T-helper 1 cell treated with Interleukin-12 subunit alpha and Interleukin-12 subunit beta and Interleukin-4 antibody, amounts not matched to agents 30 ng/mL and 1 ng/mL, for 36 hours (primary cell): ENCODE measurements at regions not wholly inside any gene's neighbourhood (a gene's known extent, or its start where the extent isn't known, plus 50 kb on each side); places are given as distances from the start of the nearest gene placed in this dataset.
"Not testable (repeated sequence)": the region's sequence is repeated elsewhere in the genome, so short reads cannot be mapped to it uniquely, and the experiment has no call there.

ENCODE experiments used
- intact Hi-C: fragments of 100-400 bp; cut with micrococcal nuclease; formaldehyde crosslinking; loops from one replicate; pipeline ENCODE4 v1.15.1; 2024

DNA sequence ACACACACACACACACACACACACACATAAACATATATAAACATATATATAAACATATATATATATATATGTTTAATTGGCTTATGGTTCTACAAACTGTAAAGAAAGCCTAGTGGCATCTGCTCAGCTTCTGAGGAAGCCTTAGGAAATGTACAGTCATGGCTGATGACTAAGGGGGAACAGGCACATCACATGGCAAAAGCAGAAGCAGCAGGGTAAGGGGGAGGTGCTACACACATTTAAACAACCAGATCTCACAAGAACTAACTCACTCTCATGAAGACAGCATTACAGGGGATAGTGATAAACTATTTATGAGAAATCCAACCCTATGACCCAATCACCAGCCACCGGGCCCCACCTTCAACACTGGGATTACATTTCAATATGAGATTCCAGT lies 922.9 kb downstream of the SI start:
- intact Hi-C loops = no loop called here

DNA sequence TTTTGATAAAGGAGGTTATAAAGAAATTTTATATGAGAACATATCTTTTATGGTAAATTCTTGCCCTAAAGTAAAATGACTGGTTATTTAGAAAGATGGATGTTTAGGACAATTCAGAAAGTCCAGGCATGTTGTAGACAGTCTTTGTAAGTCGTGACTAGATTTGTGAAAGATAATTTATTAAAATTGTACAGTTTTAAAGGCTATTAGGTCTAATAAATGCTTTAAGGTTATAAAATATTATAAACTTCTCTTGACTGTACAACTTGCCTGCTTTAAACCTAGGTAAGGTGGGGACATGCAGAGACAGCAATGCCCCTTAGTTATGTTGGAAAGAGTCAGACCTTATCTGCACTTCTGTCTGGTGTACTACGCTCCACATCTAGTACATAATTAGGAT lies 933.5 kb downstream of the SI start:
- intact Hi-C loops = no loop called here

GRCh38 chr3:164132878-164133277 lies 945.4 kb downstream of the SI start:
- intact Hi-C loops = no loop called here

DNA sequence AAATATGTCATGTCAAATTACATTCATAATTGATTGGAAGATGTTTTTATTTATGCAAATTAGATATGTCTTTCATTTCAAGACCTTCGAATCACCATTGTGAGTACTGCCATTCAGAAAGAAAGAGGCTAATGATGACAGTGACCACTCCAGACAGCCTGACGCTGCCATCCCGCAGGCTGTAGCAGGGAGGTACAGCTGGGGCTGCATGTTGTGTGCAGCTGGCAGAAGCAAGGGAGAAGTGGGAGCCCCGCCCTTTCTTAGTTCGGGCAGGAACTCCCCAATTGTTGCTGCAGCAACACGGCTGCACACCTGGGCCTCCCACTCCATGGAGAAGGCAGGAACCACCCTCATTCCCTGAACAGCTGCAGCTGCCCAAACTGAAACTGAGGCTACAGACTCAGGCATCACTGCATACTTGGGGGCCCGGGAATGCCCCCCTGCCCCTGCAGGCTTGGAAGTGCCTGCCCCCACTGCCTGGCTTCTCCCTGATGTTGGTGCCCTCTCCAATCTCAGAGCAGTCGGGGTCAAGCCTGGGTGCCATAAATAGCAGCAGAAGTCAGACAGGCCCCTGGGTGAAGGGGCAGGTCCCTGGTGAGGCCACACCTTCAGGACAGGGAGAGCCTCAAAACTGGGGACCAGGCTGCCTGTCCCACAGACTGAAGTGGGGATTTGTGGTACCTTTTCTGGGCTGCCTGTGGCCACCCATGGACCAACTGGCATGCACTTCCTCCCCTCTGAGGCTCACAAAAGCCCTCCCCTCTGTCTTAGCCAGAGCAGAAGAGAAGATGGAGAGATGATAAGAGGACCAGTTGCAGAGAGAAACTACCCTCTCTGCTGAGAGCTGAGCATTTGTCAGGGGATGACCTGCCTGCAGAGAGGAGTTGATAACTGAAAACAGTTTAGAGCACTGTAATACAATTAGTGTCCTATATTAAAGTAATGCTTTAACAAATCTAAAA lies 964.6 kb downstream of the SI start:
- intact Hi-C loops = no loop called here

- intact Hi-C loops = no loop called here
Observed at GRCh38 chr3:164096352-164096751, 981.9 kb downstream of the SI start.

GRCh38 chr3:164095949-164096348 lies 982.3 kb downstream of the SI start:
- intact Hi-C loops = no loop called here

- intact Hi-C loops = no loop called here
Observed at GRCh38 chr3:164095279-164095678, 983.0 kb downstream of the SI start.

DNA sequence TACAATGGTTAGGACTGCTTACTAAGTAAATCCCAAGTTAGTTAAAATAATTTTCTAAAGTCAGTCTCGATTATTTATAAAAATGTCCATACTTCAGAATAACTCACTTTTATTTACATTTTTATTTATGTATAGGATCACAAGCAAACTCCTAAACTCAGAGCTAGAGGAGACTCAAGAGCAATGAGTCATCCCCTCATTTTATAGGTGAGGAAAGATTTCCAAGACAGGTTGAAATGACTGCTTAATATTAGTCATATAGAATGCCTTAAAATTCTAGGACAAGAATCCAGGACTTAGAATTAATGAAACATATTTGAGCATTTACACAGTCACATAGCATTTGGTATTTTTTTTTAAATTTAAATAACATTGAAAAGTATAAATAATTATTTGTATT lies 983.8 kb downstream of the SI start:
- intact Hi-C loops = no loop called here

GRCh38 chr3:164080208-164080607 lies 998.1 kb downstream of the SI start:
- intact Hi-C loops = no loop called here

DNA sequence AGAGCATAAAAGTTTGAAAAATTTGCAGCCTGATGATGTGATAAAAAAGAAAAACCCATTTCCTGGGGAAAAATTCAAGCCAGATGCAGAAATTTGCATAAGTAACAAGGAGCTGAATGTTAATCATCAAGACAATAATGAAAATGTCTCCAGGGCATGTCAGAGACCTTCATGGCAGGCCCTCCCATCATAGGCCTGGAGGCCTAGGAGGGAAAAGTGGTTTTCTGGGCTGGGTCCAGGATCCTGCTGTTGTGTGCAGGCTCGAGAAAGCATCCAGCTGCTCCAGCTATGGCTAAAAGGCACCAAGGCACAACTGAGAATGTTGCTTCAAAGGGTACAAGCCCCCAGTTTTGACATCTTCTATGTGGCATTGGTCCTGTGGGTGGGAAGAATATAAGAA lies 1014.0 kb downstream of the SI start:
- intact Hi-C loops = no loop called here

- intact Hi-C loops = no loop called here
Observed at GRCh38 chr3:164060923-164061322, 1017.4 kb downstream of the SI start.

GRCh38 chr3:164049847-164050246 lies 1028.4 kb downstream of the SI start:
- intact Hi-C loops = no loop called here

- intact Hi-C loops = no loop called here
Observed at GRCh38 chr3:164048451-164048850, 1029.8 kb downstream of the SI start.

DNA sequence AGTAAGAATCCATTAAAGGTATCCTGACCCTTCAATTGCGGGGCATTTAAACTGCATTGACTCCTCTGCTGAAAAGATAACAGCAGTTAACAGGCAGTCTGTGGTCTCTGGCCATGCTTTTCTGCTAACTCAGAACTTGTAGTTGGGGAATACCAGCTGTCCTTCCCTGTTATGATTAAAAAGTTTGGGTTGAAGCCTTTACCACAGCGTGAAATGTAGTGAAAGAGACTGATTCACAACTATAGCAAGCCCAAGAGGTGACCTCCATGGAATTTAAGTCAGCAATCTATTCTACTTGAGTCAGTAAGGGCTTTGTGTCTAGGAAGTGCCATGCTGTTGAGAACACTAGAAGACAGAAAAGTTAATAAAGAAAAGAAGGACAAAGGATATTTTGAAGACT lies 1037.3 kb downstream of the SI start:
- intact Hi-C loops = no loop called here

GRCh38 chr3:164030194-164030593 lies 1048.1 kb downstream of the SI start:
- intact Hi-C loops = no loop called here

DNA sequence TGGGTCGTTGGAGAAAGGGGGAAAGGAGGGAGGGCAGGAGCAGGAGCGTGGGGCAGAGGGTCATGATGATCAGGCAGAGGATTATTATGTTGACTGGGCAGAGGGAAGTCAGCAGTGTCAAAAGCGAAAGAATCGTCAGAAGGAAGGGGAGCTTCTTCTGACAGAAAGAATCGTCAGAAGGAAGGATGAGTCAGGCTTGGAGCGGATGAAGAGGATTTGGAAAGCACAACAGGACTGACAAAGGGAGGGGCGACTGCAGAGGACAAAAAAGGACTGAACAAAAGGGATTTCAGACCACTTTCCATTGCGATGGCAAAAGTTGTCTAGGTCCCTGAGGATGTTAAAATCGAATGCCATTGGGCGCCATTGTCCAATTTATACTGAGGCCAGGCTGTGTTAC lies 1053.5 kb downstream of the SI start:
- intact Hi-C loops = no loop called here

DNA sequence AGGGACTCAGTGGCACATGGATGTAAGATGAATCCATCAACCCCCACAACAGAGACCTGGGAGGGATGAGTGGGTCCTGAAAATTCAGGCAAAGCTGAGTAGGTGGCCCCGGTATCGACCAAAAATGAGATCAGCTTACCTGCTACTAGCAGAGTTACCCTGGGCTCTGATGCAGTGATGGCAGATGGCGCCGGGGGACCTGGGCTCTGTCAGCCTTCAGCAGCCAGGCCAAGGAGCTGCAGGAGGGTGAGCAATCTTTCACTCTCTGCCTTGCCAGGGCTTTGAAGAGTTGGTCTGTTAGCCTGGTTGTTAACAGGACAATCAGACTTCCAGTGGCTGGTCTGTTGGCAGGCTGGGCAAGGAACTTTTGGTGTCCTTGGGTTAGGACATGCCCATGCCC lies 1054.8 kb downstream of the SI start:
- intact Hi-C loops = no loop called here

DNA sequence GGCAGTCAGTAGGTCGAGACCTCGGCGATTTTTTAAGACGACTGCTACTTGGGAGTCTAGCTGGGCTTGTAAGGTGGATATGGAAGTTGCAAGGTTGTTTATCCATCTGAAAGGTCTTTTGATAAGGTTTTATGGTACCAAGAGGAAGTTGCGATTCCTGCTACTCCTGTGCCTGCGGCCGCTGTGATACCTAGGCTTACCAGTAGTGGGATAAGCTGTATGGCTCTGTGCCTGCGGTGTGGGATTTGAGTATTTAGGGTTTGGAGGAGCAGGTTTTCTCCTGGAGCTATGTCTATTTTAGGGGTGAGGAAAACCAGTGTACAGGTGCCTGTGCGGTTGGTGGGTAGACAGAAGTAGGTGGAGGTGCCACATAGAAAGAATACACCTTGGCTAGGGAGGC lies 1059.8 kb downstream of the SI start:
- intact Hi-C loops = no loop called here

GRCh38 chr3:164007765-164008164 lies 1070.5 kb downstream of the SI start:
- intact Hi-C loops = no loop called here

- intact Hi-C loops = no loop called here
Observed at GRCh38 chr3:164004205-164004604, 1074.1 kb downstream of the SI start.

GRCh38 chr3:164003016-164003415 lies 1075.3 kb downstream of the SI start:
- intact Hi-C loops = not testable (repeated sequence)

DNA sequence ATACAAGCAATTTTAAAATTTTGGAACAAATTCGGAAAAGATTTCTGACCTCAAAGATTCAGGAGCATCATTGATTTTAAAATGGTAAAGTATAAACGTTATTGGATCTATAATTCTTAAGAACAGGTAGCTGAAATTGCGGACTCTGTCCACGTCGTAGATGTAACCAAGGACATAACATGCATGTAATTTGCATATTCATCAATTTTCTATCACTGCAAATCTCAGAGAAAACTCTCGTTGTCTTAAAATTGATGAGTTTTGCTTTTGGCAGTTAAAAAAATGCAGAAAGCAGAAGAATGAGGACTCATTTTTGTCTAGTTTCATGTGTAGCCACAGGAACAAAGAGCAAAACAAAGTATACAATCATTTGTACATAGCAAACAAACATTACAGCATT lies 1094.4 kb downstream of the SI start:
- intact Hi-C loops = no loop called here

DNA sequence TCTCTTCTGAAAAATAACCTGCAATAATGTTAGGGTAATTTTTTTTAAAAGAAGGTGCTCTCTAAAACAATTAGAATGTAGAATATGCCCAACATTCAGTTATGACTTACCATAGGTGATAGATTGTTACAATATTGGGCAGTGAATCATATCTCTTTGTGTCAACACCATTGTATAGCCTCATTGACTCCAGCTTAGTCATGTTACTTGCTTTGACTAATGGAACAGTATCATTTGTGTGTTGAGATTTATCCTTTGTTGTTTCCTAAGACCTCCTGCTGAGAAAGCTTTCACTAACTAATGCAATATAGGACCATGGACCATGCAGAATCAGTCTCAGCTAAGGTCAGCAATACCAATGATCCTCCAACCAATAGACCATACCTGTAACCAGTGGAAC lies 1106.4 kb downstream of the SI start:
- intact Hi-C loops = no loop called here
